Smooth muscle cell (in vitro differentiated cells): ENCODE measurements at regions not wholly inside any gene's neighbourhood (a gene's known extent, or its start where the extent isn't known, plus 50 kb on each side); places are given as distances from the start of the nearest gene placed in this dataset.
"Not testable (repeated sequence)": the region's sequence is repeated elsewhere in the genome, so short reads cannot be mapped to it uniquely, and the experiment has no call there.

ENCODE experiments used
- DNase-seq: peaks from one replicate; lab custom pipeline; 2025; ENCODE audit not compliant: unreplicated experiment; lab: John Stamatoyannopoulos, UW
- H2AFZ ChIP-seq: fragments of 200-600 bp; sonication (generic); 2 replicates; pipeline ENCODE4 v1.6.0; 2016; ENCODE audit warnings: antibody characterized with exemption, low read depth, mild to moderate bottlenecking
- H3F3A ChIP-seq: fragments of 200-600 bp; sonication (generic); 2 replicates; pipeline ENCODE4 v1.6.0; 2017; ENCODE audit warnings: antibody characterized with exemption, low read depth
- H3K27ac ChIP-seq: fragments of 200-600 bp; sonication (generic); 2 replicates; pipeline ENCODE4 v1.5.1; 2016; ENCODE audit warnings: low read depth, mild to moderate bottlenecking
- H3K27me3 ChIP-seq: fragments of 200-600 bp; sonication (generic); 2 replicates; pipeline ENCODE4 v1.6.1; 2016; ENCODE audit warnings: low read depth, mild to moderate bottlenecking
- H3K36me3 ChIP-seq: fragments of 200-600 bp; sonication (generic); 2 replicates; pipeline ENCODE4 v1.5.1; 2016; ENCODE audit warnings: low read depth
- H3K4me1 ChIP-seq: fragments of 200-600 bp; sonication (generic); 2 replicates; pipeline ENCODE4 v1.5.1; 2016; ENCODE audit warnings: low read depth
- H3K4me2 ChIP-seq: fragments of 200-600 bp; sonication (generic); 2 replicates; pipeline ENCODE4 v1.6.0; 2016; ENCODE audit warnings: mild to moderate bottlenecking
- H3K4me3 ChIP-seq: fragments of 200-600 bp; sonication (generic); 2 replicates; pipeline ENCODE4 v1.5.1; 2016; ENCODE audit warnings: mild to moderate bottlenecking
- H3K79me2 ChIP-seq: fragments of 200-600 bp; sonication (generic); 2 replicates; pipeline ENCODE4 v1.6.0; 2016; ENCODE audit warnings: low read depth, mild to moderate bottlenecking
- H3K9ac ChIP-seq: fragments of 200-600 bp; sonication (generic); 2 replicates; pipeline ENCODE4 v1.6.0; 2016; ENCODE audit warnings: low read depth
- H3K9me3 ChIP-seq: fragments of 200-600 bp; sonication (generic); replicated peaks from 2 replicates; pipeline ENCODE4 v1.5.1; 2016; ENCODE audit warnings: low read depth
- H4K20me1 ChIP-seq: fragments of 200-600 bp; sonication (generic); 2 replicates; pipeline ENCODE4 v1.6.0; 2016; ENCODE audit warnings: low read depth
- WGBS: methylation state at CpG from one replicate; pipeline ENCODE4 v1.1.7; 2016; ENCODE audit warnings: low lambda C conversion rate; 5-methylcytosine and 5-hydroxymethylcytosine counted together
- TF ChIP-seq, protein P1 (sequence below): fragments of 200-600 bp; sonication (generic); IDR thresholded peaks from 2 replicates; pipeline ENCODE4 v1.5.1; 2017; ENCODE audit warnings: borderline replicate concordance, mild to moderate bottlenecking, antibody characterized with exemption; ENCODE audit not compliant: insufficient read depth, poor library complexity, severe bottlenecking

DNA sequence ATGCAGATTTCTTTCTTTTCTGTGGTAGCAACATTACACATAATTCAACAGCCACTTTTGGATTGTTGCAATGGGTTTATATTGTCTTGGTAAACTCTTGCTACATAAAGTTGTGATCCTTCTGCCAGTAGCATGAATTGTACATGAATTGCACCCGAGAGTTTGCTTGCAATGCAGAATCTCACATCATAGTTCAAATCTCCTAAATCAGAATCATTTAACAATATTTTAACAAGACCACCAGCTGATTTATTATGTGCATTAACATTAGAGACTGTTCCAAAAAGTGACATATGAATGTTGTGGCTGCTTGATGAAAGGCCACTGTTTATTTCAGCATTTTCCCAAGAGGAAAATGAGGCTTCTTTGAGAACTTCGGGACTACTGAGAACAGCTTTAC, 1491.8 kb upstream of the NUDT12 start:
- 87% methylated on average over 2 of the region's 2 CpGs for WGBS
- no peaks in the 10 kb centered on the region for H3F3A ChIP-seq
- no peaks in the 10 kb centered on the region for H3K79me2 ChIP-seq
- no peak for DNase-seq
- TF ChIP-seq, protein P1, sequence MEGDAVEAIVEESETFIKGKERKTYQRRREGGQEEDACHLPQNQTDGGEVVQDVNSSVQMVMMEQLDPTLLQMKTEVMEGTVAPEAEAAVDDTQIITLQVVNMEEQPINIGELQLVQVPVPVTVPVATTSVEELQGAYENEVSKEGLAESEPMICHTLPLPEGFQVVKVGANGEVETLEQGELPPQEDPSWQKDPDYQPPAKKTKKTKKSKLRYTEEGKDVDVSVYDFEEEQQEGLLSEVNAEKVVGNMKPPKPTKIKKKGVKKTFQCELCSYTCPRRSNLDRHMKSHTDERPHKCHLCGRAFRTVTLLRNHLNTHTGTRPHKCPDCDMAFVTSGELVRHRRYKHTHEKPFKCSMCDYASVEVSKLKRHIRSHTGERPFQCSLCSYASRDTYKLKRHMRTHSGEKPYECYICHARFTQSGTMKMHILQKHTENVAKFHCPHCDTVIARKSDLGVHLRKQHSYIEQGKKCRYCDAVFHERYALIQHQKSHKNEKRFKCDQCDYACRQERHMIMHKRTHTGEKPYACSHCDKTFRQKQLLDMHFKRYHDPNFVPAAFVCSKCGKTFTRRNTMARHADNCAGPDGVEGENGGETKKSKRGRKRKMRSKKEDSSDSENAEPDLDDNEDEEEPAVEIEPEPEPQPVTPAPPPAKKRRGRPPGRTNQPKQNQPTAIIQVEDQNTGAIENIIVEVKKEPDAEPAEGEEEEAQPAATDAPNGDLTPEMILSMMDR: no peak
- H3K9ac ChIP-seq: no peak overlapping the region
- H3K36me3 ChIP-seq: no peaks in the 10 kb centered on the region
- peaks cover 6% of the 10 kb centered on the region for H3K9me3 ChIP-seq
- no peaks in the 10 kb centered on the region for H4K20me1 ChIP-seq
- H3K4me1 ChIP-seq: no peaks in the 10 kb centered on the region
- H3K4me3 ChIP-seq: no peak overlapping the region
- H3K27ac ChIP-seq: no peak overlapping the region
- no peaks in the 10 kb centered on the region for H3K27me3 ChIP-seq
- H2AFZ ChIP-seq: no peak overlapping the region
- H3K4me2 ChIP-seq: no peak overlapping the region

- Histone ChIP-seq H3K27ac (no peak overlapping the region), H3K4me3 (no peak overlapping the region), H2AFZ (no peak overlapping the region), H3K79me2 (no peaks in the 10 kb centered on the region), H3K9me3 (no peaks in the 10 kb centered on the region), H3K4me2 (no peak overlapping the region), H3K27me3 (no peaks in the 10 kb centered on the region), H3K36me3 (no peaks in the 10 kb centered on the region), H3F3A (no peaks in the 10 kb centered on the region), H4K20me1 (no peaks in the 10 kb centered on the region), H3K4me1 (no peaks in the 10 kb centered on the region), H3K9ac (no peak overlapping the region)
- DNase-seq: no peak
- 95% methylated on average over 2 of the region's 2 CpGs for WGBS
- TF ChIP-seq, protein P1: no peak
Measured at GRCh38 chr5:105042623-105043022, 1480.0 kb upstream of the NUDT12 start.

GRCh38 chr5:105036814-105037213, 1474.2 kb upstream of the NUDT12 start:
- H3K9ac ChIP-seq, H3K79me2 ChIP-seq, H3F3A ChIP-seq, H3K4me1 ChIP-seq, DNase-seq, H3K36me3 ChIP-seq, H3K9me3 ChIP-seq, H3K27ac ChIP-seq, H2AFZ ChIP-seq, H3K4me3 ChIP-seq, H3K4me2 ChIP-seq, H4K20me1 ChIP-seq, H3K27me3 ChIP-seq: not testable (repeated sequence)
- 90% methylated on average over 3 of the region's 3 CpGs for WGBS

- TF ChIP-seq, protein P1: no peak
- no peaks in the 10 kb centered on the region for H3F3A ChIP-seq
- no peaks in the 10 kb centered on the region for H4K20me1 ChIP-seq
- no peaks in the 10 kb centered on the region for H3K4me1 ChIP-seq
- no peaks in the 10 kb centered on the region for H3K36me3 ChIP-seq
- no peaks in the 10 kb centered on the region for H3K9me3 ChIP-seq
- H3K4me3 ChIP-seq: no peak overlapping the region
- H3K79me2 ChIP-seq: no peaks in the 10 kb centered on the region
- no peak overlapping the region for H3K9ac ChIP-seq
- no peak for DNase-seq
- no peaks in the 10 kb centered on the region for H3K27me3 ChIP-seq
- H3K27ac ChIP-seq: no peak overlapping the region
- no peak overlapping the region for H3K4me2 ChIP-seq
- H2AFZ ChIP-seq: no peak overlapping the region
Measured at GRCh38 chr5:105034401-105034763, 1471.8 kb upstream of the NUDT12 start.
